ENCODE measurements at regions not wholly inside any gene's neighbourhood (a gene's known extent, or its start where the extent isn't known, plus 50 kb on each side); places are given as distances from the start of the nearest gene placed in this dataset.

DNA sequence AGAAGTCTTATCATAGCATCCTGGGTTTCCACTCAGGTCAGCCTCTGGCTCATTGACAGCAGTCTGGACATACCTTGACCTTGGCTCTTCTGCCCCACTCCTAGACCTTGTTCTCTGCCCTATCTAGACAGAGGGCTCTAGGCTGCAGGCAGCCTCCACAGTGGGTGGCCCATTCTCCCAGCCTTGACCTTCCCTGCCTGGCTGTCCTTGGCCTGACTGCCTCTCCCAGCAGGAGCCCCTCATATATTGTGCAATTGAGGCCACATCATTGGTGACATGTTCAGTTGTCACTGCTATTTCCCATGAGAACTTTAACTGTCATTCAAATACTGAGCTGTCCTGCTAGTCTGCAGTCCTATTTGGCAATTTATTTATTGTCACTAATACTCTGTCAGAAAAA, 503.4 kb downstream of the PLXNA4 start:
- no peak for DNase-seq (ENCODE audit: low spot score)

DNA sequence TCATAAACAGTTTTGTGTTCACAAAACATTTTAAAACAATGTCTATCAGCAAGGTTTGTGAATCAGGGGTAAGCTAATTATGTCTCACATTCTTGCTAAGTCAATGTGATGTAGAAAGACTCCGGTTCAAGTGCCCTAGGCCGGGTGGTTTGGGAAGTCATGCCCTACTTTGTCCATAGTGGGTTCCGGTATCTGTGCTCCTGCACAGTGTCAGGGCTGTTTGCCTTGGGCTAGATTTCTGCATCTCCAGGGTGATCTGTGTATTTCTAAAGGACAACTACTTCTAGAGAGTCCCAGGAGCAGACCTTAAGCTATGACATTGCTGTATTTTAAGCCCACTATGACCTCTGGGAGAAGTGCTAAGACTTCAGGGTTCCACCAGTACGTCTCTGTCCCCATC, 504.1 kb downstream of the PLXNA4 start:
- no peak for DNase-seq (ENCODE audit: low spot score)

- no peak for DNase-seq (ENCODE audit: low spot score)
Measured at GRCh38 chr7:132069306-132069705, 507.0 kb downstream of the PLXNA4 start.

- DNase-seq (ENCODE audit: low spot score) = no peak
Measured at GRCh38 chr7:132066761-132067171, 509.5 kb downstream of the PLXNA4 start.

DNA sequence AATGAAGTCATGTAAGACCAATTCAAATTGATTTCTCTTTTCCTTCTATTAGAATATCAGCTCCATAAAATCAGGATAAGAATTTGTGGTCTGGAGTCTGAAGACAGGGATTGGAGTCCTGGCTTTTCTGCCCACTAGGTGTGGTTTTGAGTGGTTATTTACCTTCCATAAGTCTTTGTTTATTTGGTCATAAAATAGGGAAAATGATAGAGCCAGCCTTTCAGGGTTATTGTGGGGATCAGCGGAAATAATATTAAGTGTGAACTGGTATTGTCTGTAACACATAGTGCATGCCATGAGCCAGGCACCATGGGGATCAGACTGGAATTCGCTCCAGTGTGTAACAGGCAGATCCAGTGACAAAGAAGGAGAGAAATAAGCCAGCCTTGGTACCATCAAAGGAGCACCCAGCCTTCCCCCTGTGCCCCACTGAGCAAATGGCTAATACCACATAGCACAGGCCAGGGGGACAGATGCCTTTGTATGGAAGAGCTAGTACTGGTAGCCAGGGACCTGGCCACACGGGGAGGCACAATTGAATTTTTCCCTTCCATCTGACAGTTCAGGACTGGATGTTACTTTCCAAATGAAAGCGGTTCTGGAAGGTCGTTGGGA, 509.7 kb upstream of the PODXL start:
- DNase-seq (ENCODE audit: low spot score) = no peak

DNA sequence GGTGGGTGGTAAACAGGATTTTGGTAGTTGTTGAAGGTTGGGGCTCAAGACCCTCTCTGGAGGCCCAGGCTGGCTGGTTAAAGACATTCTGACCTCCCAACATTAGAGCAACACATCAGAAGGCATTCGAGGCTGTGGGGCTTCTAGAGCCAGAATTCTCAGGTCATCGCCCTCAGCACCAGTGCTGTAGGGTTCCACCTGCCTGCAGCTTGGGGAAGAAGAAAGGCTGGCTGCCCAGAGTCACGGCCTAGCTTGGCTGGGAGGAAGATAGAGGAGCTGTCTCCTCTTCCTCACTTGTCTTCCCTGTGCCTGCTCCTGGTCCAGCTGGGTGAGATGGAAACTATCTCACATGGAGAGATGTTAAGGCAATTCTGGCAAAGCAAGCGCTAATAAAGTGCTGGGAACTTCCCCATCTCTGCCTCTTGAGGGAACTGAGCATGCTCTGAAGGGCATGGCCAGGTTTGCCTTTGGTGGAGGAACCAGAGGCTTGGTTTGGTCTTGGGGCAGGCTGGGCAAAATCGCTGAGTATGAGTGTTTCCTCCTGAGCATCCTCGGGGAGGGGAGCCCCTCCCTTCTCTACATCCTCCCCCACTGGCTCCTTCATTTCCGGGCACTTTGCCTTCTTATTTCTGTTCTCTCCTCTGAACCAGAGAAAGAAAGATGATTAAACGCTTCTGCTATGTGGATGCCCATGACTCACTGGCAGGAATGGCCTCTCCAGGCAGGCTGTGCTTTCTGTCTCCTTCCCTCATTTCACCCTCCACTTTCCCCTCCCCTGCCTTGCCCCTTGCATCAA, 509.0 kb upstream of the PODXL start:
- no peak for DNase-seq (ENCODE audit: low spot score)

DNA sequence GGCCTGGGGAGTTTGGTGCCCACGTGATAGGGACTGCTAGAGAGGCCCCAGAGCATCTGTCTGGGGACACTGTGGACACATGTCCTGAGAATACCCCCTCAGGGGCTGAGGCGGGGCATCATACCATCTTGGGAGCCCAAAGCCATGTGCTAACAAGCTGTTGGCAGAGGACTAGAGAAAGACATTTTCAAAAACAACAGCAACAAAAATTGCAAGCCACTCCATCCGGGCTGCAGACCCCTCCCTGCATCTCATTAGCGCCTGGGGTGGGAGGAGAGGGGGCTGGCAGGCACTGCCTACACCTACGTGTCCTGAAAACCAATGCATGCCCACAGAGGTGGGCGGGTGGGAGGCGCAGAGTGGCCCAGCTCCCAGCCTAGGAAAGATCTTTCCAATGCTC, 507.4 kb upstream of the PODXL start:
- no peak for DNase-seq (ENCODE audit: low spot score)

GRCh38 chr7:132061937-132062336, 505.5 kb upstream of the PODXL start:
- no peak for DNase-seq (ENCODE audit: low spot score)

GRCh38 chr7:132059141-132059540, 502.7 kb upstream of the PODXL start:
- DNase-seq (ENCODE audit: low spot score) = no peak

DNA sequence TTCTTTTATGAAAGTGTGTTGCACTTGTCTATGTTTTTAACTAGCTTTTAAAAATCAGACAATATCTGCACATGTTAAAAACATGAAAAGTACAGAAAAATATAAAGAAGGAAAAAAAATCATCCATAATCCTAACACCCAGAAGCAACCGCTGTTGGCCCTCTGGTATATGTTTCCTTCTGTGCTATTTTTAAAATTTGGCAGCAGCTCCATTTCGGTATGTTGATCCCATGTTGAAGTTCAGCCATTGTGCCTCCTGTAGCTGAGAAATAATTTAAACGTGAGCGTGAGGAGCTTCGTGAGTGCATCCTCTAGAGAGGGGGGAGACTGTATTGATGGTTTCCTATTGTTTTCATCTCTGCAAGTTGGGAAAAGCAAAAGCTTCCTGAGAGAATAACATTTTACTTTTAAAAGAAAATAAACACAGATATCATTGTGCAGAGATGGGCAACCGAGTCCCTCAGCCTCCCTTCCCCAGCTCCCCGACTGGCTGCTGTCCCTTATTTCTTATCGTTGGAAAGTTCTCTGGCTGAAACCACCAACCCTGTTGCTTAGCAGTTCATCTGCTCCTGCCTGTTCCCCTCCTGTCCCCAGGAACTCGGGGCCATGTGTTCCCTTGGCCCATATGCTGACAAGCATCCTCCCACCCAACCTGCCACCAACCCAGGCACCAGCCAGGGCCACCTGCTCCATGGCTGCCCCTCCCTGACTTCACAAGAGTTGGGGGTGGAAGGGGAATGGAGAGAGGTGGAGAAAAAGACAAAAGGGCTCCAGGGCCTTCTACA, 499.1 kb upstream of the PODXL start:
- DNase-seq (ENCODE audit: low spot score) = peak; percentile 13

GRCh38 chr7:132053871-132054270, 497.4 kb upstream of the PODXL start:
- peak; percentile 3 for DNase-seq (ENCODE audit: low spot score)

- peak; percentile 43 for DNase-seq (ENCODE audit: low spot score)
Measured at GRCh38 chr7:132051311-132051710, 494.9 kb upstream of the PODXL start.

GRCh38 chr7:132049462-132050304, 493.3 kb upstream of the PODXL start:
- peak; percentile 63 for DNase-seq (ENCODE audit: low spot score)

- peak; percentile 22 for DNase-seq (ENCODE audit: low spot score)
Measured at GRCh38 chr7:132045481-132045980, 489.1 kb upstream of the PODXL start.

GRCh38 chr7:132045002-132045401, 488.6 kb upstream of the PODXL start:
- DNase-seq (ENCODE audit: low spot score) = no peak

GRCh38 chr7:132044247-132044646, 487.8 kb upstream of the PODXL start:
- no peak for DNase-seq (ENCODE audit: low spot score)

- peak; percentile 2 for DNase-seq (ENCODE audit: low spot score)
Measured at GRCh38 chr7:132041108-132041507, 484.7 kb upstream of the PODXL start.

DNA sequence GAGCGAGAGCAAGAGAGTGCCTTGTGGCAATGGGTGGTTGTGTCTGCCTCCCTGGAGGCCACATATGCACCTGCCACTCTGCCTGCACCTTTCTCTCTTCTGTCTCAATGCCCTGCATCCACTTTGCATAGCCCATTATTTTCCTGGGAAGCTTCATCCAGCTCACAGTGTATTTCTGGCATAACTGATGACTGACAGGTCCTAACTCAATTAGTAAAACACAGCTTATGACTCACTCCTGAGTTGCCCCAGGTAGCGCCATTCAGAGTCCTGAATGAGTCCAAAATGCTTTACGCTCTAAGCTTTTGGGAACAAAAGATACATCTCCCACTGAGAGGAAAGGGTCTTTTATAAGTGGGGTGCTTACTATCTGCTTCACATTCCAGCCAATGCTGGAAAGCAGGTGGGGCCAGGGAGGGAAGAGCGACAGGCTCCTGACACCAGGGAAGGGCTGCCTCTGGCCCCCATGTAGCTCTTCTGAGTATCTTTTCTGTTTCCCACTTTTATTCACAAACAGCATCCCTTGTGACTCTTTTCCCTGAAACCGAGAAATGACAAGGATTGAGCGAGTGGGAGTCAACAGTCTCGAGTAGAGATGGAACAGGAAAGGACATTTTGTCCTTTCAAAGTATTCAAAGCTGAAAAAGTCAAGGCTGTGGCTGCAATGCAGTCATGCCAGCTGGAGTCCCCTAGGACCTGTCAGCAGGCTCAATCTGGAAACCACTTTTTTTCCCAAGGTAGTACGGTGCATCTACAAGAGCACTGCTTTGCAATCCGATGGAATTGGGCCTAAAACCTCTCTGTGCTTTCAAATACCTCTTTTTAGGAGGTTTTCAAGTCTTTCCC, 479.3 kb upstream of the PODXL start:
- no peak for DNase-seq (ENCODE audit: low spot score)

DNA sequence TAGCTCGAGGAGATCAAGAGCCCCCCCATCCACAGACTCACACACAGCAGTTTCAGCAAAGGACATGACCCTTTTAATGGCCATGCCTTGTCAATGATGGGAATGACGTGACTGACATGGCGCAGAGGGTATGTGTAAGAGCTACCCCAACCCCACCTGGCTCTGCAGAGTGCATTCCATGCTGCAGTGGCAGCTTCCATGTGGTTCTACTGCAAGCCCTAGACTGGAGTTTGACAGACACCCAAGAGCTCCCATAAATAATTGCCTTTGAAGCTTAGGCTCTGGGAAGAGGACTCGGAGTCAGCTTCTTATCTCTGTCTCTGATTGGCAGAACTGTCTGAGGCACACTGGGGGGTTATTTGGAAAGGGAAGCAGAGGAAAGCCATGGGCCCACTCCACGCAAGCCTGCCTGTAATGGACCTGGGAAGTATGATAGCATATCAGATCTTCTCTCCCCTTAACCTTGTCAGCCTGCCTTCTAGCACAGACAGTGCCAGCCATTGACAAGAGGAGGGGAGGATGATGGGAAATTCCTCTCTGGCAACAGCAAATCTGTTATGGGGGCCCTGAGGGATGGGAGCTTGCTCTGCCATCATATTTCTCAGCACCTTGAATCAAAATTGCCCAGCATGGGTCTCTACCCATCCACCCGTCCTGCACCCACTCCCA, 478.5 kb upstream of the PODXL start:
- no peak for DNase-seq (ENCODE audit: low spot score)

DNA sequence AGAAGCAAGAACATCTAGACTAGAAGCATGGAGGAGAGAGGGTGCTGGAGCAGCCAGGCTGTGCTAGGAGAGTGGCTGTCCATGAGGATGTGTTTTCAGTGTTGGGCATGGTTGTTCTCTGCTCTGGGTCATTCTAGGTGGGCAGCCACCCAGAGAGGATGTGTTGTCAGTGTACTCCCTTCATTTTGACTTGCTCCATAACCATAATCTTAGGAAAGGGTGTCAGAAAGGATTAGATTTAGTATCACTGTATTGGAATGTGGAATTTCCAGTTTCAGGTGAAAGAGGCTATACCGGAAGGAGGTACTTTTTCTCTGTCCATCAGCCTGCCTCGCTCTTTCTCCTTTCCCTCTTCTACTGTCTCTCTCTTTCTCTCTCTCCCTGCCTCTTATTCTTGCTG, 474.5 kb upstream of the PODXL start:
- no peak for DNase-seq (ENCODE audit: low spot score)

Data from ecto neural progenitor cell (in vitro differentiated cells).